AG10803 (cell line): ENCODE measurements at regions not wholly inside any gene's neighbourhood (a gene's known extent, or its start where the extent isn't known, plus 50 kb on each side); places are given as distances from the start of the nearest gene placed in this dataset.

Experiments used
- DNase-seq: peaks from one replicate; pipeline ENCODE4 v3.0.0; 2010; ENCODE audit warnings: low read depth
- H3K4me3 ChIP-seq: 2 replicates; pipeline ENCODE4 v1.5.1; 2011; ENCODE audit warnings: mild to moderate bottlenecking, low read length, control low read depth
- CTCF ChIP-seq: conservative IDR thresholded peaks from 2 replicates; pipeline ENCODE4 v1.5.1; 2011; ENCODE audit warnings: mild to moderate bottlenecking, low read length, control low read depth, inconsistent platforms

DNA sequence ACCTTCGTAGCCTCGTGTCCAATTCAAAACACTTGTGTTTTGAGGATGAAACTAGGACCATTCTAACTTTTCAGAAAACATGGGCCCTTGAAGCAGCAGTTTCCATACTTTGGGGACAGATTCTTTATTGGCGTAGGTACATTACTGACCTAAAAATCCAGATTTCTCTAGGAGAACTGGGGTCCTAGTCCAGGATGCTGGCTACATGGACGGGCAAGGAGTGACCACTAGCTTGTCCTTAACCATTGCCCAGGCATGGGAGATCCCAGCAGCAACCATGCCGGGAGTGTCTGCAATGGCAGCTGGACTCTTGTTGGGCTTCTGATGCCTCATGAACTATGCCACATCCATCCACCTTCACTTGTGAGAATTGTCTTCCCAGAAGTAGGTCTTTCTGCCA lies 62.2 kb upstream of the WDR1 start:
- no peak for DNase-seq
- TF ChIP-seq CTCF, result no peak
- H3K4me3 ChIP-seq, result no peak overlapping the region

GRCh38 chr4:10175626-10176025 lies 59.0 kb upstream of the WDR1 start:
- TF ChIP-seq CTCF, result no peak
- no peak overlapping the region for H3K4me3 ChIP-seq
- DNase-seq, result peak; percentile 61

DNA sequence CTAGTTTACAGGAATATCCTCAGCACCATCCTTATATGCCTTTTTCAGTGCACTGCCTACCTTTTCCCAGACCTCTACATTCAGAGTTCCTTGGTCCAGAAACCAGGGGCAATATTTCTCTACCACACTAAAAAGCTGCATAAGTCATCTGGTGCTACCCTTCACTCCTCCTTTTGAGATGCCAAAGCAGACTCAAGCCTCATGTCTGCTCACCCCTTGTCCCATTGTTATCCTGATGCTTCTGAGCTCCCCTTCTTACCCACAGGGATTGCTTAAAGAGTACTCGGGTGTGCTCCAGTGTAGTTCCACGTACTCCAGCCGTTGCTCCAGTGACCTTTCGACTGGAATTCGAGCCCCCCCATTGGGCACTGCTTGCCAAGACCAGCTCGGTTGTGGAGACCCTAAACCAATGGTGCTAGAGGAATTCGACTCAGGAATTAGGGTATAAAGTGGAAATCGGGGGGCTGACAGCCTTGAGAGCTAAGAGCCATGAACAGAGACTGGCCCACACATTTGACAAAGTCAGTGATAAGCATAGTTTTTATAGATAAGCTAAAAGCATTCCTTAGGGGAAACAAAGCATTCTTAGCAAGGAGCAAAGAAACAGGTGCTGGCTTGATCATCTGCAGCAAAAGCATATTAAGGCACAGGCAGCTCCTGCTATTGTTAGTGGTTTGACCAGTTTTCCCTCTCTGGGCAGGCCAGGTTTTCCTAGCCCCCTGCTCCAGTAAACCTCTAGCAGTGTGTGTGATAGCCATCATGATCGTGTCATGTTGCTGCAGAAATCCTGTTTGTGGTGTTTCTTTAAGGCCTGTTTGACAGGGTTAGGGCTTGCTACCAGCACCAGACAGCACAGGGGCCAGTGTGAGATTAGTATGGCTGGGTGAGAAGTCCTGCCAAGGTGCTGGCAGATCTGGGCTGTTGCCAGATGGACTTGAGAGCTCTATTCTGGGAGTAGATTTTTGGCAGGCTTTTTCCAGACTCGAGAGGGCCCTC lies 57.5 kb upstream of the WDR1 start:
- no peak for DNase-seq
- H3K4me3 ChIP-seq, result no peak overlapping the region
- no peak for TF ChIP-seq CTCF

DNA sequence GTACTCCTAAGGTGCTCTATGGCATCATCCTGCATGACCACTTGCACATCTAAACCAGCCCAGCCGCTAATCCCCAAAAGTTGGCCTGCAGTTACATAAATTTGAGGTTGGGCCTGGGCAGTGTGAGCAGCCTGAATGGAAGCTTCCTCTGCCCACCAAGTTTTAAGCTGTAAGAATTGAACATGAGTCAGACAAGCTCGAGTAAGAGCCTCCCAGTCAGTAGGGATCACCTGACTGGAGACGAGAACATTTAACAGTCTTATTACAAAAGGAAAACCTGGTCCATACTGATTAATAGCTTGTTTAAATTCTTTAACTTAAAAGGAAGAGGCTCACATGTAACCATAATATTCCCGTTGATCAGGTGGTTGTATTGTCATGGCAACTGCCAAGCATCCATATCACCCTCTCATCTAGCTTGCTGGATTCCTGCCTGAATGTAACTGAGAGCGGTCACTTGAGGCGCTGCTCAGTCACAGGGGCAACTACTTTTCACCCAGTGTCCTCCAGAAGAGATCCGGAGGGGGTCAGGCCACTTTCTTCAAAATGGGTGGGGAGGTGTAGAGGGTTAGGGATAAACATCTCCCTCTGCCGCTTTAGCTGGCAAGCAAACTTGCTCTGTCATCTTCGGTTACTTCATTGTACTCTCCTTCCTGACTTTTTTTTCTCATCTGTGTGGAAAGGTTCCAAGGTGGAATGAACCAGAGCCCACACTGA lies 56.6 kb upstream of the WDR1 start:
- peak; percentile 12 for TF ChIP-seq CTCF
- no peak overlapping the region for H3K4me3 ChIP-seq
- peak; percentile 81 for DNase-seq

DNA sequence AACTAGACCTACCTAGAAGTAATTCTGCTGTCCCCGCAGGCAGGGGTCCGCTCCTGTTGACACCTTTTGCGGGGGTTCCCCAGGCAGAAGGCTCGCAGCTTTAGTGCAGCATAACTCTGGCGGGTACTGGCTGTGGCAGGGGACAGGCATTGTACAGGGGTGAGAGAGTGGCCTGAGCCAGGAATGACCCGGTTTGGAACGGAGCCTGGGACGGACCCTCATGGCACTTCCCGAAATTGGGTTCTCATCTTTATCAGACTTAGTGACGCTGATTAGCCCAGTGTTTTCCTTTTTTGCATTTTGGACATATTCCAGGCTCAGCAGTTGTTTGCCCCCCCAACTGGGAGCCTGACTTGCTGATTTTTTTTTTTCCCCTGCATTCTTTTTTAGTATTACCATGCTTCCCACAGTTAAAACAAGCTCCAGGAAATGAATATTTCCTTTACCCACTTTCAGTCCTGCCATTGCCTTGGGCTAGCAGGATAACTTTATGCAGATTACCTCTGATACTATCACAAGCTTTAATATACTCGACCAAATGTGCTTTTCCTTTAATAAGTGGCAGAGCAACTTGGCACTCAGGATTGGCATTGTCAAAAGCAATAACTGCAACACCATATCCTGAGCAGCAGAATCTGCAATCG lies 55.8 kb upstream of the WDR1 start:
- no peak for TF ChIP-seq CTCF
- DNase-seq, result no peak
- no peak overlapping the region for H3K4me3 ChIP-seq

- no peak overlapping the region for H3K4me3 ChIP-seq
- peak; percentile 41 for DNase-seq
- no peak for TF ChIP-seq CTCF
Measured at GRCh38 chr4:10171055-10171454, 54.5 kb upstream of the WDR1 start.
